ENCODE measurements at regions not wholly inside any gene's neighbourhood (a gene's known extent, or its start where the extent isn't known, plus 50 kb on each side); places are given as distances from the start of the nearest gene placed in this dataset.
"Not testable (repeated sequence)": the region's sequence is repeated elsewhere in the genome, so short reads cannot be mapped to it uniquely, and the experiment has no call there.

DNA sequence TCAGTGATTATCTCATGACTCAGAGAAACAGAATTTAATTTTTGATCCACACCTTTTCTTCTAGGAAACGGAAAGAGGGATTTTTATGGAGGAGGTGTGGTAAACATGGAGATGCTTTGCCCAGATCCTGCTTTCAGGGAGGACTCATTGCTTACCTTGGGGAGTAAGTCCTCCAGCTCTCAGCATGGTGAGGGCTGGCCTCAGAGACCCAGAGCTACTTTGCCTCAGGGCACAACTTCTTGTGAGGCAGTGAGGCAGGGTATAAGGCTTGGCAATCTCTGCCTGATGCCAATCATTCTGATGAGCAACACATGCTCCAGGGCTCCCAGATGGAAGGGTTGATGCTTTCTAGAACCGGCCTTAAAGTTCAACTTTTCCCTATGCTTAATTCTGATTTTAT lies 189.9 kb upstream of the DCC start:
- Histone ChIP-seq H3K9me3 (no peaks in the 10 kb centered on the region), H3K27me3 (no peaks in the 10 kb centered on the region), H3K4me3 (no peak overlapping the region), H3K36me3 (no peaks in the 10 kb centered on the region), H3K4me1 (no peaks in the 10 kb centered on the region), H3K27ac (no peak overlapping the region)
- DNase-seq (ENCODE audit: low spot score): no peak
- TF ChIP-seq CTCF (IDR thresholded peaks at IDR 0.05): no peak

GRCh38 chr18:52152036-52152435 lies 188.0 kb upstream of the DCC start:
- H3K4me3 ChIP-seq: no peak overlapping the region
- no peak for DNase-seq (ENCODE audit: low spot score)
- no peaks in the 10 kb centered on the region for H3K4me1 ChIP-seq
- no peak overlapping the region for H3K27ac ChIP-seq
- H3K36me3 ChIP-seq: no peaks in the 10 kb centered on the region
- H3K27me3 ChIP-seq: no peaks in the 10 kb centered on the region
- no peak for TF ChIP-seq CTCF (IDR thresholded peaks at IDR 0.05)
- H3K9me3 ChIP-seq: no peaks in the 10 kb centered on the region

GRCh38 chr18:52156166-52156565 lies 183.8 kb upstream of the DCC start:
- no peaks in the 10 kb centered on the region for H3K9me3 ChIP-seq
- no peak for TF ChIP-seq CTCF (IDR thresholded peaks at IDR 0.05)
- no peak overlapping the region for H3K27ac ChIP-seq
- no peak for DNase-seq (ENCODE audit: low spot score)
- H3K4me1 ChIP-seq: no peaks in the 10 kb centered on the region
- H3K4me3 ChIP-seq: no peak overlapping the region
- no peaks in the 10 kb centered on the region for H3K36me3 ChIP-seq
- no peaks in the 10 kb centered on the region for H3K27me3 ChIP-seq

- no peak overlapping the region for H3K4me3 ChIP-seq
- DNase-seq (ENCODE audit: low spot score): no peak
- H3K4me1 ChIP-seq: no peaks in the 10 kb centered on the region
- H3K27me3 ChIP-seq: no peaks in the 10 kb centered on the region
- no peak for TF ChIP-seq CTCF (IDR thresholded peaks at IDR 0.05)
- H3K9me3 ChIP-seq: peaks cover 0 to 7% of the 10 kb centered on the region in 2 donors
- no peak overlapping the region for H3K27ac ChIP-seq
- no peaks in the 10 kb centered on the region for H3K36me3 ChIP-seq
Measured at GRCh38 chr18:52160636-52161035, 179.4 kb upstream of the DCC start.

GRCh38 chr18:52163478-52163877 lies 176.5 kb upstream of the DCC start:
- no peaks in the 10 kb centered on the region for H3K4me1 ChIP-seq
- DNase-seq (ENCODE audit: low spot score): no peak
- H3K9me3 ChIP-seq: peaks cover 0 to 7% of the 10 kb centered on the region in 2 donors
- no peak overlapping the region for H3K27ac ChIP-seq
- H3K4me3 ChIP-seq: no peak overlapping the region
- H3K27me3 ChIP-seq: no peaks in the 10 kb centered on the region
- no peak for TF ChIP-seq CTCF (IDR thresholded peaks at IDR 0.05)
- H3K36me3 ChIP-seq: no peaks in the 10 kb centered on the region

DNA sequence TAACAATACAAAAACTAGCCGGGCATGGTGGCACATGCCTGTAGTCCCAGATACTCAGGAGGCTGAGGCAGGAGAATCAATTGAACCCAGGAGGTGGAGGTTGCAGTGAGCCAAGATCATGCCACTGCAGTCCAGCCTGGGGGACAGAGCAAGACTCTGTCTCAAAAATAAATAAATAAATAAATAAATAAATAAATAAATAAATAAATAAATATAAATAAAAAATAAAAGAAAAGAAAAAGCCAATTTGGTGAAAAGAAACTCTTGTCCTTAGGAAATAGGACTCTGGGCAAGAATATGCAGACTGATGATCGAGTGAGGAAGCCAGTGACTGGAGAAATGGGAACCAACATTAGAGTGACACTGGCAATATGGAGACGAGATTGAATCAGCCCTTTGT lies 171.9 kb upstream of the DCC start:
- H3K4me3 ChIP-seq; H3K27me3 ChIP-seq; H3K36me3 ChIP-seq; DNase-seq (ENCODE audit: low spot score); H3K9me3 ChIP-seq; H3K27ac ChIP-seq; H3K4me1 ChIP-seq: not testable (repeated sequence)
